Mucosa of descending colon (tissue), 3 donors: ENCODE measurements at regions not wholly inside any gene's neighbourhood (a gene's known extent, or its start where the extent isn't known, plus 50 kb on each side); places are given as distances from the start of the nearest gene placed in this dataset.

Experiments
- ATAC-seq: fragments of 200-7000 bp; cut with Tn5 transposase; one replicate; pipeline ENCODE4 v1.9.1; 2020; ENCODE audit warnings: mild to moderate bottlenecking, moderate library complexity
- DNase-seq, 3 donors: peaks; one replicate each; pipeline ENCODE4 v3.0.0-alpha.2; 2020
- H3K36me3 ChIP-seq: fragments of 200-600 bp; one replicate; pipeline ENCODE4 v1.8.0; 2021; ENCODE audit warnings: low read depth, mild to moderate bottlenecking
- H3K4me1 ChIP-seq: fragments of 200-600 bp; one replicate; pipeline ENCODE4 v1.8.0; 2021; ENCODE audit warnings: low read depth, mild to moderate bottlenecking
- H3K4me3 ChIP-seq: fragments of 200-600 bp; one replicate; pipeline ENCODE4 v1.8.0; 2021; ENCODE audit warnings: mild to moderate bottlenecking
- H3K9me3 ChIP-seq: fragments of 200-600 bp; one replicate; pipeline ENCODE4 v1.8.0; 2021; ENCODE audit warnings: mild to moderate bottlenecking
- intact Hi-C, 2 donors: fragments of 100-400 bp; cut with DNase I in 1 of 2; cut with micrococcal nuclease in 1 of 2; formaldehyde crosslinking; loops; one replicate each; pipeline versions ENCODE4 v1.11.0 to v1.11.1; 2022; cut with DNase I, micrococcal nuclease
- TF ChIP-seq, protein P1 (sequence below): fragments of 200-600 bp; IDR thresholded peaks from one replicate; pipeline ENCODE4 v1.8.0; 2022; ENCODE audit warnings: antibody characterized with exemption, mild to moderate bottlenecking
- donor health status: DM: no; HTN: no; CAD: no; lungs with moderate emphysema.
- donor health status: DM: no; HTN: no; CAD: no.
- donor health status: DM: no; HTN: yes; CAD: no.

DNA sequence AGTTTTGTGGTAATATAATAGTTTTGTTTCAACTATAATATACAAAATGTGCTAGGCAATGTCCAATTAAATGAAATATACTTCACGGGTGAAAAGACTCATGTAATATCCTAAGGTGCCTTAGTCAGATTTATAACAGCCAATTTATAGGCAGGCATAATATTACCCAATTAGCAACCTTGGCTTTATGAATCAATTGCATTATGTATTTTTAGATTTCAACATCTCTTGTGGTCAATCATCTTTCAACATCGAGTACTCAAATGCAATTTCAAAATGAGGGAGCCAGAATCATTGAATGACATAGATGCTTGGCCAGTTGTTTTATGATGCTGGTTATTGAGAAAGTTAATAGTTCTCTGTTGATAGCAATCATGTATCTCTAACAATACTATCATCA, 110.3 kb upstream of the SP8 start:
- DNase-seq (no peak), ATAC-seq (no peak)
- Histone ChIP-seq H3K36me3 (no peaks in the 10 kb centered on the region), H3K4me1 (no peaks in the 10 kb centered on the region), H3K9me3 (no peaks in the 10 kb centered on the region), H3K4me3 (no peak overlapping the region)
- TF ChIP-seq, protein P1, sequence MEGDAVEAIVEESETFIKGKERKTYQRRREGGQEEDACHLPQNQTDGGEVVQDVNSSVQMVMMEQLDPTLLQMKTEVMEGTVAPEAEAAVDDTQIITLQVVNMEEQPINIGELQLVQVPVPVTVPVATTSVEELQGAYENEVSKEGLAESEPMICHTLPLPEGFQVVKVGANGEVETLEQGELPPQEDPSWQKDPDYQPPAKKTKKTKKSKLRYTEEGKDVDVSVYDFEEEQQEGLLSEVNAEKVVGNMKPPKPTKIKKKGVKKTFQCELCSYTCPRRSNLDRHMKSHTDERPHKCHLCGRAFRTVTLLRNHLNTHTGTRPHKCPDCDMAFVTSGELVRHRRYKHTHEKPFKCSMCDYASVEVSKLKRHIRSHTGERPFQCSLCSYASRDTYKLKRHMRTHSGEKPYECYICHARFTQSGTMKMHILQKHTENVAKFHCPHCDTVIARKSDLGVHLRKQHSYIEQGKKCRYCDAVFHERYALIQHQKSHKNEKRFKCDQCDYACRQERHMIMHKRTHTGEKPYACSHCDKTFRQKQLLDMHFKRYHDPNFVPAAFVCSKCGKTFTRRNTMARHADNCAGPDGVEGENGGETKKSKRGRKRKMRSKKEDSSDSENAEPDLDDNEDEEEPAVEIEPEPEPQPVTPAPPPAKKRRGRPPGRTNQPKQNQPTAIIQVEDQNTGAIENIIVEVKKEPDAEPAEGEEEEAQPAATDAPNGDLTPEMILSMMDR, result no peak
- intact Hi-C loops, result no loop called here

- intact Hi-C loops, result no loop called here
- no peaks in the 10 kb centered on the region for H3K9me3 ChIP-seq
- ATAC-seq (no peak), DNase-seq (no peak)
- H3K36me3 ChIP-seq, result no peaks in the 10 kb centered on the region
- TF ChIP-seq, protein P1, result no peak
- no peak overlapping the region for H3K4me3 ChIP-seq
- no peaks in the 10 kb centered on the region for H3K4me1 ChIP-seq
These were observed 120.2 kb upstream of the SP8 start for GRCh38 chr7:20906801-20907453.

- Histone ChIP-seq H3K4me1 (no peaks in the 10 kb centered on the region), H3K36me3 (no peaks in the 10 kb centered on the region), H3K9me3 (no peaks in the 10 kb centered on the region), H3K4me3 (no peak overlapping the region)
- TF ChIP-seq, protein P1, result no peak
- ATAC-seq (no peak), DNase-seq (no peak)
- intact Hi-C loops, result no loop called here
These were observed 124.4 kb upstream of the SP8 start for GRCh38 chr7:20911081-20911480.

DNA sequence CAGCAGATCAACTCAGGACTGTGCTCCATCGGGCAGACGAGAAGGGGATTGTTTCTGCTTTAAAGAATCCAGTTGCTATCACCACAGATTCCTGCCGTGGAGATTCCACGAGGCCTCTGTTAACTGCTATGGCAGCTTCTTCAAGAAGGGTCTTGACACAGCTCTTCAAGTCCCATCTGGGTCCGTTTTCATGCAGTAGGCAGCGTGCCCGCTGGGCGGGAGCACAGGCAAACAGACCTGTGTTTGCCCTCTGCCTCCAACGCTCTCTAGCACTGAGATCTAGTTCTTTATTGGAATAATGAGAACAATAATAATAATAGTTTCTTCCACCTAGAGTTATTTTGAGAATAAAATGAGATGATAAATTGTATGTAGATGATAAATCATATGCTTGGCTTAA, 127.2 kb upstream of the SP8 start:
- intact Hi-C loops, result no loop called here
- no peak overlapping the region for H3K4me3 ChIP-seq
- no peak for ATAC-seq
- H3K4me1 ChIP-seq, result no peaks in the 10 kb centered on the region
- DNase-seq, result no peak
- TF ChIP-seq, protein P1, result no peak
- H3K9me3 ChIP-seq, result no peaks in the 10 kb centered on the region
- no peaks in the 10 kb centered on the region for H3K36me3 ChIP-seq

DNA sequence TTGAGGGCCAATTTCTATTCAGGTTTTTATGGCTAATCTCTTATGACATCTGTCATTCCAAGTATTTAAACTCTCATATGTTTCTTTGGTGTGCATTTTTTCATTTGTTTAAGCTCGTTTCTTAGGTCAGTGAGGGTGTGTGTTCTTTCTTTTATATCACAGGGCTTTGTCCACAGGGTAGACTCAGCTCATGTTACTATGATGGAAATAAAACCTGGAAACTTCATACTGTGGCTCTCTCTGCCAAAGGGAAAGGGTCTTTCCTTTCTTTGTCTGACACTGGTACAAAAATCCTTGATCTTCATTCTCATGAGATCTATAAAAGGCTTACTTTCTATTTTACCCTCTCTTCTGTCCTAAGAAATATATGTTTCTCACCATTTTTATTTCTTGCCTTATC, 129.6 kb upstream of the SP8 start:
- TF ChIP-seq, protein P1, result no peak
- H3K9me3 ChIP-seq, result no peaks in the 10 kb centered on the region
- H3K36me3 ChIP-seq, result no peaks in the 10 kb centered on the region
- no peak for DNase-seq
- intact Hi-C loops, result no loop called here
- ATAC-seq, result no peak
- no peaks in the 10 kb centered on the region for H3K4me1 ChIP-seq
- H3K4me3 ChIP-seq, result no peak overlapping the region

GRCh38 chr7:20917603-20918002, 130.9 kb upstream of the SP8 start:
- Histone ChIP-seq H3K4me3 (no peak overlapping the region), H3K36me3 (no peaks in the 10 kb centered on the region), H3K9me3 (no peaks in the 10 kb centered on the region), H3K4me1 (no peaks in the 10 kb centered on the region)
- TF ChIP-seq, protein P1, result no peak
- ATAC-seq (no peak), DNase-seq (no peak)
- intact Hi-C loops, result no loop called here
